GM18502 (cell line): ENCODE measurements at regions not wholly inside any gene's neighbourhood (a gene's known extent, or its start where the extent isn't known, plus 50 kb on each side); places are given as distances from the start of the nearest gene placed in this dataset.
A peak's percentile ranks its signal among the peaks of the same experiment; 100 is the strongest.
"Not testable (repeated sequence)": the region's sequence is repeated elsewhere in the genome, so short reads cannot be mapped to it uniquely, and the experiment has no call there.

ENCODE experiments used
- ATAC-seq: cut with Tn5 transposase; IDR thresholded peaks from one replicate; pipeline ENCODE4 v1.9.1; 2021; ENCODE audit warnings: mild to moderate bottlenecking; ENCODE audit not compliant: unreplicated experiment, poor library complexity

- no peak for ATAC-seq
These were observed 125.5 kb upstream of the TMEM170B start for GRCh38 chr6:11412011-11412424.

- ATAC-seq, result no peak
These were observed 126.0 kb upstream of the TMEM170B start for GRCh38 chr6:11411593-11411992.

GRCh38 chr6:11410539-11411307 is 126.8 kb upstream of the TMEM170B start:
- ATAC-seq, result no peak

- ATAC-seq, result no peak
These were observed 128.2 kb upstream of the TMEM170B start for GRCh38 chr6:11409371-11409770.

GRCh38 chr6:11407414-11407813 is 130.1 kb upstream of the TMEM170B start:
- no peak for ATAC-seq

GRCh38 chr6:11404838-11405237 is 132.7 kb upstream of the TMEM170B start:
- no peak for ATAC-seq

- ATAC-seq, result peak; percentile 59
These were observed 133.5 kb upstream of the TMEM170B start for GRCh38 chr6:11404081-11404480.

GRCh38 chr6:11403035-11403601 is 134.4 kb upstream of the TMEM170B start:
- no peak for ATAC-seq

- ATAC-seq, result not testable (repeated sequence)
These were observed 135.0 kb upstream of the TMEM170B start for GRCh38 chr6:11402581-11402980.

GRCh38 chr6:11401954-11402353 is 135.6 kb upstream of the TMEM170B start:
- ATAC-seq, result not testable (repeated sequence)

GRCh38 chr6:11398451-11399326 is 138.9 kb upstream of the TMEM170B start:
- no peak for ATAC-seq

- ATAC-seq, result no peak
These were observed 139.7 kb upstream of the TMEM170B start for GRCh38 chr6:11397622-11398450.

- no peak for ATAC-seq
These were observed 140.7 kb upstream of the TMEM170B start for GRCh38 chr6:11396860-11397259.

GRCh38 chr6:11393713-11394627 is 143.6 kb upstream of the TMEM170B start:
- ATAC-seq, result no peak

GRCh38 chr6:11392778-11393507 is 144.6 kb upstream of the TMEM170B start:
- ATAC-seq, result no peak

GRCh38 chr6:11391934-11392777 is 145.4 kb upstream of the TMEM170B start:
- no peak for ATAC-seq

GRCh38 chr6:11389977-11390376 is 147.6 kb upstream of the TMEM170B start:
- ATAC-seq, result no peak
